SW480 (cell line): ENCODE measurements at regions not wholly inside any gene's neighbourhood (a gene's known extent, or its start where the extent isn't known, plus 50 kb on each side); places are given as distances from the start of the nearest gene placed in this dataset.
"Not testable (repeated sequence)": the region's sequence is repeated elsewhere in the genome, so short reads cannot be mapped to it uniquely, and the experiment has no call there.

Source experiments
- DNase-seq: peaks from one replicate; pipeline ENCODE4 v3.0.0-alpha.2; 2016; ENCODE audit warnings: low spot score

- DNase-seq: no peak
These were observed 276.0 kb downstream of the ADGRD1 start for GRCh38 chr12:131229426-131230339.

GRCh38 chr12:131230340-131231031, 276.8 kb downstream of the ADGRD1 start:
- no peak for DNase-seq

- DNase-seq: no peak
These were observed 277.6 kb downstream of the ADGRD1 start for GRCh38 chr12:131231032-131231980.

- DNase-seq: no peak
These were observed 278.3 kb downstream of the ADGRD1 start for GRCh38 chr12:131232036-131232435.

- DNase-seq: not testable (repeated sequence)
These were observed 279.2 kb downstream of the ADGRD1 start for GRCh38 chr12:131232872-131233271.

- peak; percentile 32 for DNase-seq
These were observed 280.4 kb downstream of the ADGRD1 start for GRCh38 chr12:131233850-131234789.

GRCh38 chr12:131234841-131235271, 281.1 kb downstream of the ADGRD1 start:
- not testable (repeated sequence) for DNase-seq

GRCh38 chr12:131235871-131236271, 282.2 kb downstream of the ADGRD1 start:
- DNase-seq: no peak

GRCh38 chr12:131239384-131240094, 285.8 kb downstream of the ADGRD1 start:
- no peak for DNase-seq

GRCh38 chr12:131241517-131241916, 287.8 kb downstream of the ADGRD1 start:
- no peak for DNase-seq

- peak; percentile 39 for DNase-seq
These were observed 289.2 kb downstream of the ADGRD1 start for GRCh38 chr12:131242741-131243496.

GRCh38 chr12:131244157-131244688, 290.5 kb downstream of the ADGRD1 start:
- not testable (repeated sequence) for DNase-seq

- not testable (repeated sequence) for DNase-seq
These were observed 291.5 kb downstream of the ADGRD1 start for GRCh38 chr12:131245161-131245560.

GRCh38 chr12:131245564-131246355, 292.1 kb downstream of the ADGRD1 start:
- no peak for DNase-seq

GRCh38 chr12:131247026-131247725, 293.5 kb downstream of the ADGRD1 start:
- DNase-seq: not testable (repeated sequence)

GRCh38 chr12:131247875-131248274, 294.2 kb downstream of the ADGRD1 start:
- DNase-seq: not testable (repeated sequence)

- DNase-seq: no peak
These were observed 295.7 kb downstream of the ADGRD1 start for GRCh38 chr12:131249246-131250027.
